ENCODE measurements at regions not wholly inside any gene's neighbourhood (a gene's known extent, or its start where the extent isn't known, plus 50 kb on each side); places are given as distances from the start of the nearest gene placed in this dataset.
"Not testable (repeated sequence)": the region's sequence is repeated elsewhere in the genome, so short reads cannot be mapped to it uniquely, and the experiment has no call there.

GRCh38 chr3:189003410-189003809, 168.4 kb upstream of the TPRG1 start:
- TF ChIP-seq CTCF (IDR thresholded peaks at IDR 0.05) (no peak), POLR2A (IDR thresholded peaks at IDR 0.05) (no peak)
- DNase-seq: no peak
- no peak overlapping the region for H3K27ac ChIP-seq
- H3K4me1 ChIP-seq: no peaks in the 10 kb centered on the region
- no peaks in the 10 kb centered on the region for H3K9me3 ChIP-seq
- 83 to 89% methylated on average over 1 of the region's 1 CpG for WGBS, 2 donors
- no peak overlapping the region for H3K4me3 ChIP-seq (replicated peaks in 1 of 3)
- intact Hi-C loops (cut with DNase I): no loop called here
- H3K36me3 ChIP-seq: no peaks in the 10 kb centered on the region
- H3K27me3 ChIP-seq: no peaks in the 10 kb centered on the region

- DNase-seq: no peak
- TF ChIP-seq POLR2A (IDR thresholded peaks at IDR 0.05) (no peak), CTCF (IDR thresholded peaks at IDR 0.05) (no peak)
- no peak overlapping the region for H3K4me3 ChIP-seq (replicated peaks in 1 of 3)
- no peaks in the 10 kb centered on the region for H3K27me3 ChIP-seq
- H3K27ac ChIP-seq: no peak overlapping the region
- H3K4me1 ChIP-seq: no peaks in the 10 kb centered on the region
- no peaks in the 10 kb centered on the region for H3K9me3 ChIP-seq
- no peaks in the 10 kb centered on the region for H3K36me3 ChIP-seq
- intact Hi-C loops (cut with DNase I): no loop called here
These were observed 158.4 kb upstream of the TPRG1 start for GRCh38 chr3:189013224-189013888.

- H3K4me3 ChIP-seq (replicated peaks in 1 of 3): no peak overlapping the region
- H3K36me3 ChIP-seq: no peaks in the 10 kb centered on the region
- H3K4me1 ChIP-seq: no peaks in the 10 kb centered on the region
- no peak overlapping the region for H3K27ac ChIP-seq
- intact Hi-C loops (cut with DNase I): no loop called here
- no peaks in the 10 kb centered on the region for H3K9me3 ChIP-seq
- DNase-seq: no peak
- TF ChIP-seq CTCF (IDR thresholded peaks at IDR 0.05): no peak
- H3K27me3 ChIP-seq: no peaks in the 10 kb centered on the region
These were observed 157.2 kb upstream of the TPRG1 start for GRCh38 chr3:189014526-189014925.

GRCh38 chr3:189022576-189023466, 148.9 kb upstream of the TPRG1 start:
- H3K27ac ChIP-seq; H3K27me3 ChIP-seq; intact Hi-C loops (cut with DNase I); H3K36me3 ChIP-seq; H3K4me3 ChIP-seq (replicated peaks in 1 of 3); H3K9me3 ChIP-seq: not testable (repeated sequence)
- H3K4me1 ChIP-seq: peaks cover 11 to 27% of the 10 kb centered on the region in 2 donors
- WGBS, 2 donors: 78 to 83% methylated on average over 37 to 38 of the region's 39 CpGs
- DNase-seq: peak; percentile 14 to 41

GRCh38 chr3:189025866-189026265, 145.9 kb upstream of the TPRG1 start:
- no peaks in the 10 kb centered on the region for H3K27me3 ChIP-seq
- H3K4me3 ChIP-seq (replicated peaks in 1 of 3): no peak overlapping the region
- intact Hi-C loops (cut with DNase I): no loop called here
- peak overlapping the region in 1 of 3 donors; percentile 57 for H3K27ac ChIP-seq
- TF ChIP-seq POLR2A (IDR thresholded peaks at IDR 0.05): no peak
- TF ChIP-seq CTCF (IDR thresholded peaks at IDR 0.05): no peak
- DNase-seq: no peak
- H3K4me1 ChIP-seq: peaks cover 14 to 43% of the 10 kb centered on the region in 2 donors
- WGBS, 2 donors: 97 to 98% methylated on average over 2 of the region's 2 CpGs
- H3K9me3 ChIP-seq: no peaks in the 10 kb centered on the region
- no peaks in the 10 kb centered on the region for H3K36me3 ChIP-seq
